Mesendoderm (in vitro differentiated cells): ENCODE measurements at regions not wholly inside any gene's neighbourhood (a gene's known extent, or its start where the extent isn't known, plus 50 kb on each side); places are given as distances from the start of the nearest gene placed in this dataset.

ENCODE experiments used
- DNase-seq: peaks from one replicate; pipeline ENCODE4 v3.0.0; 2013
- H2AK5ac ChIP-seq: 2 replicates; pipeline ENCODE4 v1.6.1; 2013; ENCODE audit warnings: low read length, inconsistent platforms
- H2BK120ac ChIP-seq: 2 replicates; pipeline ENCODE4 v1.6.1; 2013; ENCODE audit warnings: low read depth, mild to moderate bottlenecking, low read length, moderate library complexity, mixed read lengths
- H2BK15ac ChIP-seq: replicated peaks from 2 replicates; pipeline ENCODE4 v1.6.1; 2013; ENCODE audit warnings: low read depth, mild to moderate bottlenecking, moderate library complexity
- H2BK5ac ChIP-seq: 2 replicates; pipeline ENCODE4 v1.6.1; 2013; ENCODE audit warnings: low read length, inconsistent platforms
- H3K18ac ChIP-seq: 2 replicates; pipeline ENCODE4 v1.6.1; 2013; ENCODE audit warnings: mild to moderate bottlenecking, low read length, mixed read lengths
- H3K23ac ChIP-seq: one replicate; pipeline ENCODE4 v1.6.1; 2013; ENCODE audit warnings: low read length
- H3K27ac ChIP-seq: 2 replicates; pipeline ENCODE4 v1.5.1; 2013; ENCODE audit warnings: low read depth, mild to moderate bottlenecking, inconsistent platforms, low read length, moderate library complexity
- H3K27me3 ChIP-seq: 2 replicates; pipeline ENCODE4 v1.6.1; 2013; ENCODE audit warnings: low read length, control low read depth, mild to moderate bottlenecking, inconsistent platforms; ENCODE audit not compliant: insufficient read depth, poor library complexity
- H3K36me3 ChIP-seq: 2 replicates; pipeline ENCODE4 v1.6.1; 2013; ENCODE audit warnings: low read length, inconsistent platforms; ENCODE audit not compliant: control insufficient read depth, insufficient read depth
- H3K4ac ChIP-seq: one replicate; pipeline ENCODE4 v1.6.1; 2013; ENCODE audit warnings: low read depth, mild to moderate bottlenecking, low read length, moderate library complexity
- H3K4me1 ChIP-seq: 2 replicates; pipeline ENCODE4 v1.6.1; 2013; ENCODE audit warnings: low read depth, low read length, inconsistent platforms; ENCODE audit not compliant: control insufficient read depth
- H3K4me2 ChIP-seq: 2 replicates; pipeline ENCODE4 v1.6.1; 2013; ENCODE audit warnings: low read length
- H3K4me3 ChIP-seq: 2 replicates; pipeline ENCODE4 v1.5.1; 2013; ENCODE audit warnings: mild to moderate bottlenecking, low read length
- H3K56ac ChIP-seq: one replicate; pipeline ENCODE4 v1.6.1; 2013; ENCODE audit warnings: low read length
- H3K79me1 ChIP-seq: 2 replicates; pipeline ENCODE4 v1.6.1; 2013; ENCODE audit warnings: low read length, inconsistent platforms
- H3K79me2 ChIP-seq: 2 replicates; pipeline ENCODE4 v1.6.1; 2013; ENCODE audit warnings: mild to moderate bottlenecking, low read length; ENCODE audit not compliant: control insufficient read depth, insufficient read depth
- H3K9ac ChIP-seq: 2 replicates; pipeline ENCODE4 v1.6.1; 2013; ENCODE audit warnings: low read length, inconsistent platforms
- H4K5ac ChIP-seq: one replicate; pipeline ENCODE4 v1.6.1; 2013; ENCODE audit warnings: low read length
- H4K8ac ChIP-seq: one replicate; pipeline ENCODE4 v1.6.1; 2013; ENCODE audit warnings: low read depth, mild to moderate bottlenecking, control low read depth, low read length, moderate library complexity
- WGBS: extraction: QIAGEN DNeasy Blood & Tissue Kit; methylation state at CpG from one replicate; pipeline ENCODE4 v1.1.7; 2013; ENCODE audit warnings: low lambda C conversion rate, missing lambda C conversion rate; ENCODE audit not compliant: insufficient coverage; ENCODE audit errors: extremely low coverage; 5-methylcytosine and 5-hydroxymethylcytosine counted together

DNA sequence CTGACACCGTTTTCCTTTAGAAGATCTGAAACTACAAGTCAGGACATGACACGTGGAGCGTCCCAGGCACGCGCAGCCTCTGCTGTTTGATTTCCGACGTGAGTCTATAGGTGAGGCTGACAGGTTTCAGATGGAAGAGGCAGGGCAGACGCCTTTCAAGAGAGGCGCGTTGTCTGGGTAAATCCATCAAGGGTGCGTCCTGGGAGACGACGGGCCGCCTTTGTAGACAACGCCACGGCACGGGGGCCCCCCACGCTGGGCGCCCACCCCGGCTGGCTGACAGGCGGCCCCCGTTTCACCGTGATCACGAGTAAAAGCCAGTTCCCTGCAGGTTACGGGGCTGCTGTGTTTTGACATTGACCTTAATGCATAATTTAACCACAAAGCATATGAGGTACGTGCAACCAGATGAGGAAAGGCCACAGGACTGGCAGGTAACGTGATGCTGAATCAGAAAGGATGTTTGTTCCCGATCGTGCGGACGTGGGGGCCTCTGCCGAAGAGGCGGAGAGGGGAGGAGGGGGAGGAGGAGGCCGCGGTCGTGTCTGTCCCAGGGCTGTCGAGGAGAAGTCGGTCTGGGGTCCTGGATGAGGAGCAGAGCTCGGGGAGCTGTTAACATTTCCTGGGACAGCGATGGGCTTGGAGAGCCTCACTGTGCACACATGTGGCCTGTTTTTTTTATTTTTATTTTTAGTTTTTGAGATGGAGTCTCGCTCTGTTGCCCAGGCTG, 51.1 kb upstream of the PPP2R3B start:
- no peaks in the 10 kb centered on the region for H3K79me2 ChIP-seq
- H3K4ac ChIP-seq, result no peak overlapping the region
- no peak overlapping the region for H4K5ac ChIP-seq
- H3K4me1 ChIP-seq, result no peaks in the 10 kb centered on the region
- no CpG with 5 or more reads among the region's 41 CpGs for WGBS
- H3K36me3 ChIP-seq, result no peaks in the 10 kb centered on the region
- no peak overlapping the region for H2BK5ac ChIP-seq
- no peak overlapping the region for H2AK5ac ChIP-seq
- H2BK15ac ChIP-seq, result no peak overlapping the region
- H4K8ac ChIP-seq, result no peak overlapping the region
- H3K4me2 ChIP-seq, result no peak overlapping the region
- no peaks in the 10 kb centered on the region for H3K79me1 ChIP-seq
- H3K9ac ChIP-seq, result no peak overlapping the region
- H2BK120ac ChIP-seq, result no peak overlapping the region
- H3K56ac ChIP-seq, result no peak overlapping the region
- no peak overlapping the region for H3K18ac ChIP-seq
- H3K27me3 ChIP-seq, result no peaks in the 10 kb centered on the region
- H3K27ac ChIP-seq, result no peak overlapping the region
- no peak overlapping the region for H3K23ac ChIP-seq
- H3K4me3 ChIP-seq, result no peak overlapping the region
- DNase-seq, result no peak

DNA sequence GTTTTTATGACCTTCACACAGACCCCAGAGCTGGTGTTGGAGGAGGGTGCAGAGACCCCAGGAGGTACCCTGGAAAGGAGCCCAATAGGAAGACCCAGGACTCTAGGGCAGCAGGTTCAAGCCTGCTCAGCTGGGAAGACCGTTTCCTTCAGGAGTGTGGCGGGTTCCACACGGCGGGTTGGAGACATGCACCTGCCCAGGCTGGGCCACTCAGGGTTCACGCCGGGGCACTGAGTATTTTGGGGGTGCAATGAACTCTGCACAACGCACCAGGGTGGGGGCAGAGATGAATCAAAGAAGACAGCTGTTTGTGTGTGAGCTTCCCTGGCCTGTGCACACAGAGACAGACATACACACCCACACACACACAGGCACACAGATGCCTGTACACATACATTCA, 52.5 kb upstream of the PPP2R3B start:
- Histone ChIP-seq H3K79me2 (no peaks in the 10 kb centered on the region), H3K79me1 (no peaks in the 10 kb centered on the region), H3K27me3 (no peaks in the 10 kb centered on the region), H3K56ac (no peak overlapping the region), H3K4me2 (no peak overlapping the region), H4K5ac (no peak overlapping the region), H2AK5ac (no peak overlapping the region), H3K4me3 (no peak overlapping the region), H3K23ac (no peak overlapping the region), H3K9ac (no peak overlapping the region), H3K18ac (no peak overlapping the region), H4K8ac (no peak overlapping the region), H3K36me3 (no peaks in the 10 kb centered on the region), H3K4me1 (no peaks in the 10 kb centered on the region), H2BK15ac (no peak overlapping the region), H3K4ac (no peak overlapping the region), H2BK120ac (no peak overlapping the region), H2BK5ac (no peak overlapping the region), H3K27ac (no peak overlapping the region)
- DNase-seq, result no peak
- WGBS, result no CpG with 5 or more reads among the region's 7 CpGs

DNA sequence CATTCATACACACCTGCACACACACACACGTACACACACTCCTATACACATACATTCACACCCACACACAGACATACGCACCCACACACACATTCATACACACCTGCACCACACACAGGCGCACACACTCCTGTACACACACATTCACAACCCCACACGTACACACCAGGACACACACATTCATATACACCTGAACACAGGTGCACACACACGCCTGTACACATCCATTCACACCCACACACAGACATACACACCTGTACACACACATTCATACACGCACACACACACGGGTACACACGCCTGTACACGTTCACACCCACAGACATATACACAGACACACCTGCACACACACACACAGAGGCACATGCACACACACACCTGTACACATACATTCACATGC, 53.0 kb upstream of the PPP2R3B start:
- Histone ChIP-seq H3K79me2 (no peaks in the 10 kb centered on the region), H3K4me3 (no peak overlapping the region), H3K56ac (no peak overlapping the region), H3K36me3 (no peaks in the 10 kb centered on the region), H2AK5ac (no peak overlapping the region), H3K23ac (no peak overlapping the region), H2BK15ac (no peak overlapping the region), H3K27me3 (no peaks in the 10 kb centered on the region), H3K18ac (no peak overlapping the region), H4K5ac (no peak overlapping the region), H3K27ac (no peak overlapping the region), H3K79me1 (no peaks in the 10 kb centered on the region), H4K8ac (no peak overlapping the region), H3K4me1 (no peaks in the 10 kb centered on the region), H2BK120ac (no peak overlapping the region), H3K9ac (no peak overlapping the region), H3K4ac (no peak overlapping the region), H2BK5ac (no peak overlapping the region), H3K4me2 (no peak overlapping the region)
- DNase-seq, result no peak
- WGBS, result 100% methylated on average over 2 of the region's 9 CpGs

DNA sequence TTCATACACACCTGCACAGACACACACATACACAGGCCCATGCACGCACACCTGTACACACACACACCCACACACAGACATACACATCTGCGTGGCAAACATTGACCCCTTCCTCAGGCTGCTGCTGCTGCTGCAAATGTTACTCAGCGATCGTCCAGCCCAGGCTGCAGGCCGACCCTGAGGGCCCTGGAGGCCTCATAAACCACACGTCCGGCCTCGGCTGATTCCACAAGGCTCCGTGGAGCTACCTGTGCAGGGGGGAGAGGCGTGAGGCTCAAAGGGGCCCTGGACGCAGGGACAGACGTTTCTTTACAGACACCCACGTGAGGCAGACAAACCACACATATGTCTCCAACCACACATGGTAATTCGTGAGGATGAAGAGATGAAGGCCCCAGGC, 53.9 kb upstream of the PPP2R3B start:
- no peak overlapping the region for H3K9ac ChIP-seq
- H3K18ac ChIP-seq, result no peak overlapping the region
- no peak overlapping the region for H2BK120ac ChIP-seq
- no peak overlapping the region for H3K4me2 ChIP-seq
- H3K56ac ChIP-seq, result no peak overlapping the region
- H3K4me3 ChIP-seq, result no peak overlapping the region
- no peak overlapping the region for H4K5ac ChIP-seq
- H4K8ac ChIP-seq, result no peak overlapping the region
- H2BK15ac ChIP-seq, result no peak overlapping the region
- H3K27me3 ChIP-seq, result no peaks in the 10 kb centered on the region
- no peak overlapping the region for H3K4ac ChIP-seq
- no CpG with 5 or more reads among the region's 14 CpGs for WGBS
- DNase-seq, result no peak
- H3K36me3 ChIP-seq, result no peaks in the 10 kb centered on the region
- H3K23ac ChIP-seq, result no peak overlapping the region
- no peak overlapping the region for H3K27ac ChIP-seq
- H3K79me2 ChIP-seq, result no peaks in the 10 kb centered on the region
- no peak overlapping the region for H2AK5ac ChIP-seq
- no peaks in the 10 kb centered on the region for H3K79me1 ChIP-seq
- no peak overlapping the region for H2BK5ac ChIP-seq
- no peaks in the 10 kb centered on the region for H3K4me1 ChIP-seq

DNA sequence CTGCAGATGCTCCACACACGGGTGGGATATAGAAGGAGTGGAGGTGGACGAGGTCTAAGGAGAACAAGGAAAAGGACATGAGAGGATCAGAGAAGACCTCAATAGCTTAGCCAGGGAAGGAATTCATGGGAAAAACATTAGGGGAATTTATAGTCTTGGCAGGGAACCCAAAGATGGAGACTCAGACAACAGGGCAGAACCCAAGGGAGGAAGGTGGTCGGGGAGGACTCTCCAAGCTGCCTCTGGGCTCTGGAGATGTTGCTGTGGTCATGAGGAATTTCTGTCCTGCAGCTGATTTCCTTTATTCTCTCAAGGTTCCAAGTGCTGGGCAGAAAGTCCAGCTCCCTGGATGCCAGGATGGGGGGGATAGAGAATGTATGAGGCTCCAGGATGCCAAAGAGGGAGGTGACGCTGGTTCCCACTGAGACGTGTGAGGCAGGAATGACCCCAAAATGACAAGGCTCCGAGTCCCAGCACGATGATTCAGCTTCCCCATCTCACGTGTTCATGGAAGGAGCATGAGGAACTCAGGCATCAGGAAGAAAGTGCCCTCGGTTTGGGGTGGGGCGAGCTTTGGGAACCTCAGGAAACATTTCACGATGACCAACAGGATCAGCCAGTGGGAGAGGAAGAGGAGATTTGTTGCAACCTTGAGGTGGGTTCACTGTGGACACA, 57.0 kb upstream of the PPP2R3B start:
- WGBS, result no CpG with 5 or more reads among the region's 11 CpGs
- no peak overlapping the region for H3K18ac ChIP-seq
- no peak overlapping the region for H3K23ac ChIP-seq
- no peak overlapping the region for H4K5ac ChIP-seq
- no peak overlapping the region for H3K4me3 ChIP-seq
- no peak overlapping the region for H4K8ac ChIP-seq
- H2BK15ac ChIP-seq, result no peak overlapping the region
- H3K56ac ChIP-seq, result no peak overlapping the region
- H3K9ac ChIP-seq, result no peak overlapping the region
- H3K27ac ChIP-seq, result no peak overlapping the region
- no peaks in the 10 kb centered on the region for H3K4me1 ChIP-seq
- H3K4ac ChIP-seq, result no peak overlapping the region
- no peak overlapping the region for H3K4me2 ChIP-seq
- H2AK5ac ChIP-seq, result no peak overlapping the region
- no peaks in the 10 kb centered on the region for H3K36me3 ChIP-seq
- no peak overlapping the region for H2BK5ac ChIP-seq
- no peak overlapping the region for H2BK120ac ChIP-seq
- DNase-seq, result no peak
- no peaks in the 10 kb centered on the region for H3K27me3 ChIP-seq
- H3K79me2 ChIP-seq, result no peaks in the 10 kb centered on the region
- H3K79me1 ChIP-seq, result no peaks in the 10 kb centered on the region
